Neuronal stem cell (in vitro differentiated cells): ENCODE measurements at regions not wholly inside any gene's neighbourhood (a gene's known extent, or its start where the extent isn't known, plus 50 kb on each side); places are given as distances from the start of the nearest gene placed in this dataset.

Experiments
- DNase-seq: peaks from one replicate; pipeline ENCODE4 v3.0.0-alpha.2; 2013; ENCODE audit warnings: low spot score
- H2AFZ ChIP-seq: one replicate; pipeline ENCODE4 v1.6.1; 2013; ENCODE audit warnings: mild to moderate bottlenecking, low read length, inconsistent platforms
- H2AK5ac ChIP-seq: 2 replicates; pipeline ENCODE4 v1.6.1; 2013; ENCODE audit warnings: low read depth, mild to moderate bottlenecking, inconsistent platforms, low read length, moderate library complexity, mixed read lengths
- H2BK120ac ChIP-seq: 2 replicates; pipeline ENCODE4 v1.6.1; 2013; ENCODE audit warnings: low read depth, mild to moderate bottlenecking, inconsistent platforms, low read length, moderate library complexity, mixed read lengths
- H2BK12ac ChIP-seq: one replicate; pipeline ENCODE4 v1.6.1; 2013; ENCODE audit warnings: low read length, inconsistent platforms
- H2BK15ac ChIP-seq: 2 replicates; pipeline ENCODE4 v1.6.1; 2013; ENCODE audit warnings: mild to moderate bottlenecking, low read length, inconsistent platforms, mixed read lengths
- H2BK5ac ChIP-seq: one replicate; pipeline ENCODE4 v1.6.1; 2013; ENCODE audit warnings: inconsistent platforms, mild to moderate bottlenecking, low read length, moderate library complexity
- H3K14ac ChIP-seq: one replicate; pipeline ENCODE4 v1.6.1; 2013; ENCODE audit warnings: low read length, inconsistent platforms
- H3K18ac ChIP-seq: 2 replicates; pipeline ENCODE4 v1.6.1; 2013; ENCODE audit warnings: low read length, inconsistent platforms
- H3K23ac ChIP-seq: 2 replicates; pipeline ENCODE4 v1.6.1; 2013; ENCODE audit warnings: low read depth, mild to moderate bottlenecking, mixed read lengths, low read length, inconsistent platforms; ENCODE audit not compliant: poor library complexity
- H3K27ac ChIP-seq: replicated peaks from 3 replicates; pipeline ENCODE4 v1.5.1; 2013; ENCODE audit warnings: low read length, inconsistent platforms
- H3K27me3 ChIP-seq, 3 experiments: 2 replicates each; pipeline ENCODE4 v1.6.1; 2013; ENCODE audit warnings: low read length in 3 of 3, mild to moderate bottlenecking in 2 of 3, inconsistent platforms in 1 of 3, low read depth in 1 of 3, mixed read lengths in 1 of 3, moderate library complexity in 1 of 3; ENCODE audit not compliant: control insufficient read depth in 3 of 3, insufficient read depth in 3 of 3
- H3K36me3 ChIP-seq, 2 donors: replicated peaks in 1 of 2; 2 replicates each; pipeline ENCODE4 v1.6.1; 2013; ENCODE audit warnings: low read length in 2 of 2; ENCODE audit not compliant: control insufficient read depth in 2 of 2, insufficient read depth in 2 of 2
- H3K4ac ChIP-seq: 2 replicates; pipeline ENCODE4 v1.6.1; 2013; ENCODE audit warnings: inconsistent platforms, mild to moderate bottlenecking, low read length, moderate library complexity
- H3K4me1 ChIP-seq, 2 donors: 1 replicate in 1 of 2; 2 replicates in 1 of 2; pipeline ENCODE4 v1.6.1; 2013; ENCODE audit warnings: low read length in 2 of 2, low read depth in 1 of 2; ENCODE audit not compliant: control insufficient read depth in 2 of 2, insufficient read depth in 1 of 2
- H3K4me2 ChIP-seq: one replicate; pipeline ENCODE4 v1.6.1; 2013; ENCODE audit warnings: mild to moderate bottlenecking, low read length, inconsistent platforms; ENCODE audit not compliant: insufficient read depth, poor library complexity, severe bottlenecking
- H3K4me3 ChIP-seq, 2 donors: 2 replicates each; pipeline ENCODE4 v1.5.1; 2013; ENCODE audit warnings: low read length in 2 of 2, mild to moderate bottlenecking in 2 of 2, inconsistent platforms in 1 of 2, moderate library complexity in 1 of 2
- H3K79me1 ChIP-seq: one replicate; pipeline ENCODE4 v1.6.1; 2013; ENCODE audit warnings: low read depth, mild to moderate bottlenecking, inconsistent platforms, low read length, moderate library complexity
- H3K9ac ChIP-seq: one replicate; pipeline ENCODE4 v1.6.1; 2013; ENCODE audit warnings: mild to moderate bottlenecking, low read depth, low read length, inconsistent platforms; ENCODE audit not compliant: poor library complexity
- H3K9me3 ChIP-seq, 2 donors: replicated peaks in 1 of 2; 2 replicates each; pipeline versions ENCODE3 to v1.6.1; 2013; ENCODE audit warnings: low read length in 2 of 2, mild to moderate bottlenecking in 2 of 2, inconsistent platforms in 1 of 2, low read depth in 1 of 2, mixed read lengths in 1 of 2, moderate library complexity in 1 of 2; ENCODE audit not compliant: control insufficient read depth in 2 of 2, insufficient read depth in 1 of 2
- H4K8ac ChIP-seq: one replicate; pipeline ENCODE4 v1.6.1; 2013; ENCODE audit warnings: low read depth, mild to moderate bottlenecking, inconsistent platforms, low read length, moderate library complexity
- H4K91ac ChIP-seq: one replicate; pipeline ENCODE4 v1.6.1; 2013; ENCODE audit warnings: low read length, low read depth, mild to moderate bottlenecking, inconsistent platforms; ENCODE audit not compliant: poor library complexity
- WGBS, 2 donors: extraction: QIAGEN DNeasy Blood & Tissue Kit; methylation state at CpG; one replicate each; pipeline ENCODE4 v1.1.7; 2013; ENCODE audit warnings: missing lambda C conversion rate in 2 of 2, mixed read lengths in 1 of 2; ENCODE audit not compliant: insufficient read length in 2 of 2, insufficient replicate concordance in 1 of 2; ENCODE audit errors: extremely low coverage in 2 of 2; 5-methylcytosine and 5-hydroxymethylcytosine counted together

DNA sequence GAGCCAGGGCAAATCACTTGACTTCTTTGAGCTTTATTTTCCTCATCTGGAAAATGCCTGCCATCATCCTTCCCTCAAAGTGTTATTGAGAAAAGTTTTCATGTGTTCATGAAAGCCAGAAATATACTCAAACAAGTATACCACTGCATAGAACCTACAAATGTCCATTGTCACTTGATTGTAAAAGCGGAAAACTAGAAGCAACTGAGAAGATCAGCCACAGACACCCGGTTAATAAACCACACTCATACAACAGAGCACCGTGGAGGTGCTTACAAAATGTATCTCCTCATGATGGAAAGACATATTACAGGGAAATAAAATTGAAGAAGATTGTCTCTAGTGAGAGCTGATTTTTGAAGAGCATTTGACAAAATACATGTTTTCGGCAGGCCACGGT, 117.2 kb upstream of the MSX2 start:
- H2BK15ac ChIP-seq, result no peak overlapping the region
- H2AK5ac ChIP-seq, result no peak overlapping the region
- H3K4me3 ChIP-seq, result no peak overlapping the region
- H4K91ac ChIP-seq, result no peak overlapping the region
- H2BK12ac ChIP-seq, result no peak overlapping the region
- no peak overlapping the region for H3K9ac ChIP-seq
- H4K8ac ChIP-seq, result no peak overlapping the region
- H3K27me3 ChIP-seq, result no peaks in the 10 kb centered on the region
- H3K18ac ChIP-seq, result no peak overlapping the region
- WGBS, 2 donors, result no CpG with 5 or more reads among the region's 5 CpGs
- no peak overlapping the region for H2BK120ac ChIP-seq
- no peak for DNase-seq
- no peak overlapping the region for H3K4me2 ChIP-seq
- no peak overlapping the region for H3K23ac ChIP-seq
- H3K4ac ChIP-seq, result no peak overlapping the region
- H3K14ac ChIP-seq, result no peak overlapping the region
- H3K79me1 ChIP-seq, result no peaks in the 10 kb centered on the region
- no peak overlapping the region for H2AFZ ChIP-seq
- H2BK5ac ChIP-seq, result no peak overlapping the region
- no peaks in the 10 kb centered on the region for H3K36me3 ChIP-seq
- H3K4me1 ChIP-seq, result peaks cover 0 to 3% of the 10 kb centered on the region in 2 donors
- no peak overlapping the region for H3K27ac ChIP-seq
- H3K9me3 ChIP-seq, result no peaks in the 10 kb centered on the region

DNA sequence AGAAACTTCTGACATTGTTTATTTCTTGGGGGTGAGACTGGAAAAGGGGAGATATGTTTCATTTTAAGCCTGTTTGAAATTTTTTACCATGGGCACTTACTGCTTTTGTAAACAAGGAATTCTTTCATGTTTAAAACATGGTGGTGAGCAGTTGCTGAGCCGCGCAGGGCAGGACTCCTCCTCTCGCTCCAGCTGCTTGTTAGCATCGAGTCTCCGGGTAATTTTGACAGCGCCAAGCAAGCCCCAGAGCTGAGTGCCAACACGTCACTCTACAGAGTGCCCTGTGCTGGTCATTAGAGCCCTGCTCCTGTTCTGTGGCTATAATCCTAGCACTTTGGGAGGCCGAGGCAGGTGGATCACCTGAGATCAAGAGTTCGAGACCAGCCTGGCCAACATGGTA, 116.5 kb upstream of the MSX2 start:
- Histone ChIP-seq H3K4ac (no peak overlapping the region), H2BK15ac (no peak overlapping the region), H2BK12ac (no peak overlapping the region), H2AFZ (no peak overlapping the region), H3K27me3 (no peaks in the 10 kb centered on the region), H3K18ac (no peak overlapping the region), H3K27ac (no peak overlapping the region), H4K8ac (no peak overlapping the region), H3K79me1 (no peaks in the 10 kb centered on the region), H3K9ac (no peak overlapping the region), H2BK5ac (no peak overlapping the region), H3K4me3 (no peak overlapping the region), H2BK120ac (no peak overlapping the region), H3K9me3 (no peaks in the 10 kb centered on the region), H3K4me2 (no peak overlapping the region), H3K14ac (no peak overlapping the region), H2AK5ac (no peak overlapping the region), H4K91ac (no peak overlapping the region), H3K23ac (no peak overlapping the region), H3K4me1 (peaks cover 0 to 5% of the 10 kb centered on the region in 2 donors), H3K36me3 (no peaks in the 10 kb centered on the region)
- no peak for DNase-seq
- WGBS, 2 donors, result no CpG with 5 or more reads among the region's 9 CpGs

DNA sequence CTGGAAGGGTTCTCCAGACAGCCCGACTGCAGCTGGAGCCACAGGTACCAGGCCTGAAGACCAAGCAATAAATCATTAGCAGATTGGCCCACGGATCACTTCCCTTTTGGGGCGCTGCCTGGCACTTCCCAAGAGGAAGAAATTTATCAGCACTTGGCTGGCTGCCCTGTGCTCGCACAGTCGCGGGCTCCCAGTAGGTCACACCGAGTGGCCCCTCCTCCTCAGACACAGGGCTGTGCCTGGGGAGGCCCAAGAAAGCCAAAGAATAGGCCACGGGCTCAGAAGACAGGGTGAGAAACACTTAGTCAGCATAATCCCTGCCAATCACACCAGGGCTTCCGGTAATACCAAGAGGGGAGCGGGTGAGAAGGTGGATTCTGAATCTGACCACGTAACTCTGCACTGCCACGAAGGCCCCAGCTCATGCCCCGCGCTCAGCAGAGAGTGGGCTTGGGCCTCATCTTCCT, 115.7 kb upstream of the MSX2 start:
- Histone ChIP-seq H3K23ac (no peak overlapping the region), H3K9me3 (no peaks in the 10 kb centered on the region), H4K91ac (peak overlapping the region; percentile 22), H2BK15ac (no peak overlapping the region), H3K4me2 (no peak overlapping the region), H3K4me1 (peaks cover 0 to 5% of the 10 kb centered on the region in 2 donors), H2BK12ac (no peak overlapping the region), H3K27ac (no peak overlapping the region), H3K4ac (no peak overlapping the region), H3K36me3 (no peaks in the 10 kb centered on the region), H2BK120ac (no peak overlapping the region), H3K14ac (no peak overlapping the region), H2BK5ac (no peak overlapping the region), H3K79me1 (no peaks in the 10 kb centered on the region), H4K8ac (no peak overlapping the region), H2AK5ac (no peak overlapping the region), H3K4me3 (no peak overlapping the region), H3K18ac (peak overlapping the region; percentile 15), H3K9ac (no peak overlapping the region), H3K27me3 (no peaks in the 10 kb centered on the region), H2AFZ (no peak overlapping the region)
- no peak for DNase-seq
- no CpG with 5 or more reads among the region's 14 CpGs for WGBS, 2 donors

DNA sequence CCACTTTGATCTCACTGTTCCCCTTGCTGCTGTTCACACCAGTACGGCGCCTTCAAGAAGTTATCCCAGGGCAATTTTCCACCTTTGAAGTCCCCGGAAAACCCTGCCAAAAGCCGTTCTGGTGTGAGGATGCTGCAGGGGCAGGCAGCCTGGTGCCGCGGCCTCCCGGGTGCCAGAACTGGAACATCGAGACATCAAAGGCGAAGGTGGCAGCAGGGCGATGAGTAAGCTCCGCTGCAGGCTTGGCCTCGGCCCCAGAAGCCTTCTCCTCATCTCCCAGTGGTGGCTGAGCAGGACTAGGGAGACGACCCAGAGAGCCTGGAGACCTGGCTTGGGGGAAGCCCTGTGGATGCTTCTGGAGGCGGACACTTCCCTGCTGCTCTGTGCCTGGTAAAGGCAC, 115.3 kb upstream of the MSX2 start:
- Histone ChIP-seq H4K91ac (no peak overlapping the region), H3K27me3 (no peaks in the 10 kb centered on the region), H3K9me3 (no peaks in the 10 kb centered on the region), H2AFZ (no peak overlapping the region), H3K4me3 (no peak overlapping the region), H3K4me1 (peaks cover 0 to 5% of the 10 kb centered on the region in 2 donors), H3K36me3 (no peaks in the 10 kb centered on the region), H3K9ac (no peak overlapping the region), H3K14ac (peak overlapping the region; percentile 57), H2BK5ac (no peak overlapping the region), H3K79me1 (no peaks in the 10 kb centered on the region), H2BK12ac (no peak overlapping the region), H3K4ac (no peak overlapping the region), H3K4me2 (no peak overlapping the region), H3K27ac (no peak overlapping the region), H4K8ac (no peak overlapping the region), H2AK5ac (no peak overlapping the region), H2BK120ac (no peak overlapping the region), H3K23ac (no peak overlapping the region), H2BK15ac (no peak overlapping the region), H3K18ac (peak overlapping the region; percentile 27)
- DNase-seq, result no peak
- no CpG with 5 or more reads among the region's 14 CpGs for WGBS, 2 donors
